GM23338 (cell line): ENCODE measurements at regions not wholly inside any gene's neighbourhood (a gene's known extent, or its start where the extent isn't known, plus 50 kb on each side); places are given as distances from the start of the nearest gene placed in this dataset.
"Not testable (repeated sequence)": the region's sequence is repeated elsewhere in the genome, so short reads cannot be mapped to it uniquely, and the experiment has no call there.

Experiments used
- ATAC-seq: fragments of 200-7000 bp; cut with Tn5 transposase; 3 replicates; pipeline ENCODE4 v1.9.1; 2020
- DNase-seq: peaks from one replicate; pipeline ENCODE4 v3.0.0-alpha.2; 2015; ENCODE audit warnings: low spot score
- H2AFZ ChIP-seq: fragments of 200-600 bp; sonication (generic); 2 replicates; pipeline ENCODE4 v1.8.0; 2016; ENCODE audit warnings: antibody characterized with exemption, mild to moderate bottlenecking, moderate library complexity
- H3F3A ChIP-seq: fragments of 200-600 bp; sonication (generic); replicated peaks from 2 replicates; pipeline ENCODE4 v1.8.0; 2017; ENCODE audit warnings: antibody characterized with exemption, mixed run types, low read depth
- H3K27ac ChIP-seq: fragments of 200-600 bp; sonication (generic); 2 replicates; pipeline ENCODE4 v1.6.1; 2016; ENCODE audit warnings: low read depth
- H3K27me3 ChIP-seq: fragments of 200-600 bp; sonication (generic); 2 replicates; pipeline ENCODE4 v1.8.0; 2016; ENCODE audit warnings: mild to moderate bottlenecking, mixed run types, moderate library complexity; ENCODE audit not compliant: insufficient read depth
- H3K36me3 ChIP-seq: fragments of 200-600 bp; sonication (generic); 2 replicates; pipeline ENCODE4 v1.8.0; 2016; ENCODE audit warnings: mild to moderate bottlenecking; ENCODE audit not compliant: insufficient read depth
- H3K4me1 ChIP-seq: fragments of 200-600 bp; sonication (generic); 2 replicates; pipeline ENCODE4 v1.8.0; 2016; ENCODE audit warnings: mild to moderate bottlenecking, moderate library complexity; ENCODE audit not compliant: insufficient read depth
- H3K4me2 ChIP-seq: fragments of 200-600 bp; sonication (generic); 2 replicates; pipeline ENCODE4 v1.7.1; 2017; ENCODE audit warnings: mixed run types
- H3K4me3 ChIP-seq: fragments of 200-600 bp; sonication (generic); 2 replicates; pipeline ENCODE4 v1.6.1; 2016; ENCODE audit warnings: mixed run types
- H3K79me2 ChIP-seq: fragments of 200-600 bp; sonication (generic); replicated peaks from 2 replicates; pipeline ENCODE4 v1.8.0; 2017; ENCODE audit warnings: mild to moderate bottlenecking; ENCODE audit not compliant: insufficient read depth
- H3K9me2 ChIP-seq: fragments of 200-600 bp; sonication (generic); 2 replicates; pipeline ENCODE4 v1.8.0; 2017; ENCODE audit not compliant: insufficient read depth
- H4K20me1 ChIP-seq: fragments of 200-600 bp; sonication (generic); replicated peaks from 2 replicates; pipeline ENCODE4 v1.8.0; 2017; ENCODE audit warnings: mild to moderate bottlenecking; ENCODE audit not compliant: insufficient read depth
- H3K27ac Mint-ChIP-seq: 2 replicates; pipeline ENCODE4 v1.8.0; 2020; ENCODE audit warnings: inconsistent platforms, mild to moderate bottlenecking, moderate library complexity, mixed read lengths
- H3K27me3 Mint-ChIP-seq: 3 replicates; pipeline ENCODE4 v1.8.0; 2022; ENCODE audit warnings: low read depth, mild to moderate bottlenecking, moderate library complexity, mixed read lengths, inconsistent platforms; ENCODE audit not compliant: insufficient read depth, poor library complexity
- H3K36me3 Mint-ChIP-seq: 3 replicates; pipeline ENCODE4 v1.8.0; 2021; ENCODE audit warnings: low read depth, mild to moderate bottlenecking, inconsistent platforms, moderate library complexity, mixed read lengths
- H3K4me1 Mint-ChIP-seq: 3 replicates; pipeline ENCODE4 v1.8.0; 2020; ENCODE audit warnings: mild to moderate bottlenecking, inconsistent platforms, mixed read lengths
- H3K4me3 Mint-ChIP-seq: 3 replicates; pipeline ENCODE4 v1.8.0; 2021; ENCODE audit warnings: moderate library complexity, mild to moderate bottlenecking, inconsistent platforms, mixed read lengths
- H3K9me3 Mint-ChIP-seq: 3 replicates; pipeline ENCODE4 v1.8.0; 2020; ENCODE audit warnings: moderate library complexity, mild to moderate bottlenecking, inconsistent platforms, mixed read lengths
- CTCF ChIP-seq, 2 experiments: fragments of 200-600 bp in 1 of 2; sonication (generic) in 1 of 2; conservative IDR thresholded peaks; 2 replicates each; pipeline versions ENCODE4 v1.5.1 to v1.6.1; 2016 to 2017; ENCODE audit warnings: antibody characterized with exemption in 2 of 2, low read depth in 2 of 2, mild to moderate bottlenecking in 2 of 2, moderate library complexity in 1 of 2
- NANOG ChIP-seq: IDR thresholded peaks from 2 replicates; pipeline ENCODE4 v1.6.1; 2016; ENCODE audit warnings: antibody characterized with exemption, borderline replicate concordance
- ZNF331 ChIP-seq: fragments of 250-450 bp; sonication (Bioruptor Pico); IDR thresholded peaks from 2 replicates; pipeline ENCODE4 v1.5.0; 2020; ENCODE audit warnings: low read depth, mild to moderate bottlenecking, moderate library complexity
- TF ChIP-seq, protein P1 (sequence below): fragments of 250-450 bp; sonication (Bioruptor Pico); IDR thresholded peaks from 2 replicates; pipeline ENCODE4 v1.5.0; 2020; ENCODE audit warnings: mild to moderate bottlenecking, moderate library complexity

GRCh38 chr12:116661341-116661740 is 76.5 kb downstream of the SPRING1 start (continued):
- TF ChIP-seq, protein P1, sequence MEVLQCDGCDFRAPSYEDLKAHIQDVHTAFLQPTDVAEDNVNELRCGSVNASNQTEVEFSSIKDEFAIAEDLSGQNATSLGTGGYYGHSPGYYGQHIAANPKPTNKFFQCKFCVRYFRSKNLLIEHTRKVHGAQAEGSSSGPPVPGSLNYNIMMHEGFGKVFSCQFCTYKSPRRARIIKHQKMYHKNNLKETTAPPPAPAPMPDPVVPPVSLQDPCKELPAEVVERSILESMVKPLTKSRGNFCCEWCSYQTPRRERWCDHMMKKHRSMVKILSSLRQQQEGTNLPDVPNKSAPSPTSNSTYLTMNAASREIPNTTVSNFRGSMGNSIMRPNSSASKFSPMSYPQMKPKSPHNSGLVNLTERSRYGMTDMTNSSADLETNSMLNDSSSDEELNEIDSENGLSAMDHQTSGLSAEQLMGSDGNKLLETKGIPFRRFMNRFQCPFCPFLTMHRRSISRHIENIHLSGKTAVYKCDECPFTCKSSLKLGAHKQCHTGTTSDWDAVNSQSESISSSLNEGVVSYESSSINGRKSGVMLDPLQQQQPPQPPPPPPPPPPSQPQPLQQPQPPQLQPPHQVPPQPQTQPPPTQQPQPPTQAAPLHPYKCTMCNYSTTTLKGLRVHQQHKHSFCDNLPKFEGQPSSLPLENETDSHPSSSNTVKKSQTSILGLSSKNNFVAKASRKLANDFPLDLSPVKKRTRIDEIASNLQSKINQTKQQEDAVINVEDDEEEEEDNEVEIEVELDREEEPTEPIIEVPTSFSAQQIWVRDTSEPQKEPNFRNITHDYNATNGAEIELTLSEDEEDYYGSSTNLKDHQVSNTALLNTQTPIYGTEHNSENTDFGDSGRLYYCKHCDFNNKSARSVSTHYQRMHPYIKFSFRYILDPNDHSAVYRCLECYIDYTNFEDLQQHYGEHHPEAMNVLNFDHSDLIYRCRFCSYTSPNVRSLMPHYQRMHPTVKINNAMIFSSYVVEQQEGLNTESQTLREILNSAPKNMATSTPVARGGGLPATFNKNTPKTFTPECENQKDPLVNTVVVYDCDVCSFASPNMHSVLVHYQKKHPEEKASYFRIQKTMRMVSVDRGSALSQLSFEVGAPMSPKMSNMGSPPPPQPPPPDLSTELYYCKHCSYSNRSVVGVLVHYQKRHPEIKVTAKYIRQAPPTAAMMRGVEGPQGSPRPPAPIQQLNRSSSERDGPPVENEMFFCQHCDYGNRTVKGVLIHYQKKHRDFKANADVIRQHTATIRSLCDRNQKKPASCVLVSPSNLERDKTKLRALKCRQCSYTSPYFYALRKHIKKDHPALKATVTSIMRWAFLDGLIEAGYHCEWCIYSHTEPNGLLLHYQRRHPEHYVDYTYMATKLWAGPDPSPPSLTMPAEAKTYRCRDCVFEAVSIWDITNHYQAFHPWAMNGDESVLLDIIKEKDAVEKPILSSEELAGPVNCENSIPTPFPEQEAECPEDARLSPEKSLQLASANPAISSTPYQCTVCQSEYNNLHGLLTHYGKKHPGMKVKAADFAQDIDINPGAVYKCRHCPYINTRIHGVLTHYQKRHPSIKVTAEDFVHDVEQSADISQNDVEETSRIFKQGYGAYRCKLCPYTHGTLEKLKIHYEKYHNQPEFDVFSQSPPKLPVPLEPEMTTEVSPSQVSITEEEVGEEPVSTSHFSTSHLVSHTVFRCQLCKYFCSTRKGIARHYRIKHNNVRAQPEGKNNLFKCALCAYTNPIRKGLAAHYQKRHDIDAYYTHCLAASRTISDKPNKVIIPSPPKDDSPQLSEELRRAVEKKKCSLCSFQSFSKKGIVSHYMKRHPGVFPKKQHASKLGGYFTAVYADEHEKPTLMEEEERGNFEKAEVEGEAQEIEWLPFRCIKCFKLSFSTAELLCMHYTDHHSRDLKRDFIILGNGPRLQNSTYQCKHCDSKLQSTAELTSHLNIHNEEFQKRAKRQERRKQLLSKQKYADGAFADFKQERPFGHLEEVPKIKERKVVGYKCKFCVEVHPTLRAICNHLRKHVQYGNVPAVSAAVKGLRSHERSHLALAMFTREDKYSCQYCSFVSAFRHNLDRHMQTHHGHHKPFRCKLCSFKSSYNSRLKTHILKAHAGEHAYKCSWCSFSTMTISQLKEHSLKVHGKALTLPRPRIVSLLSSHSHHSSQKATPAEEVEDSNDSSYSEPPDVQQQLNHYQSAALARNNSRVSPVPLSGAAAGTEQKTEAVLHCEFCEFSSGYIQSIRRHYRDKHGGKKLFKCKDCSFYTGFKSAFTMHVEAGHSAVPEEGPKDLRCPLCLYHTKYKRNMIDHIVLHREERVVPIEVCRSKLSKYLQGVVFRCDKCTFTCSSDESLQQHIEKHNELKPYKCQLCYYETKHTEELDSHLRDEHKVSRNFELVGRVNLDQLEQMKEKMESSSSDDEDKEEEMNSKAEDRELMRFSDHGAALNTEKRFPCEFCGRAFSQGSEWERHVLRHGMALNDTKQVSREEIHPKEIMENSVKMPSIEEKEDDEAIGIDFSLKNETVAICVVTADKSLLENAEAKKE: no peak
- TF ChIP-seq NANOG (no peak), ZNF331 (CRISPR knock-in tag) (no peak), CTCF (conservative IDR thresholded peaks at IDR 0.05; ENCODE audit: low read depth in 2 of 2) (no peak)

DNA sequence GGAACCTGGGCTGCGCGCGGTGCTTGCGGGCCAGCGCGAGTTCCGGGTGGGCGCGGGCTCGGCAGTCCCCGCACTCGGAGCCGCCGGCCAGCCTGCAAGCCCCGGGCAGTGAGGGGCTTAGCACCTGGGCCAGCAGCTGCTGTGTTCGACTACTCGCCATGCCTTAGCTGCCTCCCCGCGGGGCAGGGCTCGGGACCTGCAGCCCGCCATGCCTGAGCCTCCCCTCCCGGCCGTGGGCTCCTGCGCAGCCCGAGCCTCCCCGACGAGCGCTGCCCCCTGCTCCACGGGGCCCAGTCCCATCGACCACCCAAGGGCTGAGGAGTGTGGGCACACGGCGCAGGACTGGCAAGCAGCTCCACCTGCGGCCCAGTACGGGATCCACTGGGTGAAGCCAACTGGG is 77.1 kb downstream of the SPRING1 start:
- not testable (repeated sequence) for H3K79me2 ChIP-seq, DNase-seq, H3K4me3 Mint-ChIP-seq, H4K20me1 ChIP-seq, H3F3A ChIP-seq, H3K4me2 ChIP-seq, H3K9me2 ChIP-seq, H3K27ac ChIP-seq, H2AFZ ChIP-seq, H3K36me3 ChIP-seq, H3K27ac Mint-ChIP-seq, H3K27me3 ChIP-seq, H3K9me3 Mint-ChIP-seq, ATAC-seq, H3K4me3 ChIP-seq, H3K36me3 Mint-ChIP-seq
- peaks cover 12% of the 10 kb centered on the region for H3K27me3 Mint-ChIP-seq
- peaks cover 15% of the 10 kb centered on the region for H3K4me1 ChIP-seq
- H3K4me1 Mint-ChIP-seq: peaks cover 31% of the 10 kb centered on the region
